Thyroid gland (tissue), 4 donors: ENCODE measurements at regions not wholly inside any gene's neighbourhood (a gene's known extent, or its start where the extent isn't known, plus 50 kb on each side); places are given as distances from the start of the nearest gene placed in this dataset.

Experiments used
- POLR2A ChIP-seq, 2 donors: fragments of 450-650 bp; IDR thresholded peaks; one replicate each; pipeline ENCODE4 v1.6.1; 2017; ENCODE audit warnings: antibody characterized with exemption in 2 of 2, mild to moderate bottlenecking in 2 of 2, moderate library complexity in 1 of 2
- TF ChIP-seq, protein P1 (sequence below), 6 experiments: fragments of 200-600 bp in 3 of 6; fragments of 450-650 bp in 3 of 6; sonication (generic) in 3 of 6; IDR thresholded peaks; one replicate each; pipeline ENCODE4 v1.5.1; 2016 to 2019; ENCODE audit warnings: antibody characterized with exemption in 6 of 6, mild to moderate bottlenecking in 2 of 6, inconsistent platforms in 1 of 6, moderate library complexity in 1 of 6

- TF ChIP-seq, protein P1, sequence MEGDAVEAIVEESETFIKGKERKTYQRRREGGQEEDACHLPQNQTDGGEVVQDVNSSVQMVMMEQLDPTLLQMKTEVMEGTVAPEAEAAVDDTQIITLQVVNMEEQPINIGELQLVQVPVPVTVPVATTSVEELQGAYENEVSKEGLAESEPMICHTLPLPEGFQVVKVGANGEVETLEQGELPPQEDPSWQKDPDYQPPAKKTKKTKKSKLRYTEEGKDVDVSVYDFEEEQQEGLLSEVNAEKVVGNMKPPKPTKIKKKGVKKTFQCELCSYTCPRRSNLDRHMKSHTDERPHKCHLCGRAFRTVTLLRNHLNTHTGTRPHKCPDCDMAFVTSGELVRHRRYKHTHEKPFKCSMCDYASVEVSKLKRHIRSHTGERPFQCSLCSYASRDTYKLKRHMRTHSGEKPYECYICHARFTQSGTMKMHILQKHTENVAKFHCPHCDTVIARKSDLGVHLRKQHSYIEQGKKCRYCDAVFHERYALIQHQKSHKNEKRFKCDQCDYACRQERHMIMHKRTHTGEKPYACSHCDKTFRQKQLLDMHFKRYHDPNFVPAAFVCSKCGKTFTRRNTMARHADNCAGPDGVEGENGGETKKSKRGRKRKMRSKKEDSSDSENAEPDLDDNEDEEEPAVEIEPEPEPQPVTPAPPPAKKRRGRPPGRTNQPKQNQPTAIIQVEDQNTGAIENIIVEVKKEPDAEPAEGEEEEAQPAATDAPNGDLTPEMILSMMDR (IDR thresholded peaks at IDR 0.05): no peak
- TF ChIP-seq POLR2A (IDR thresholded peaks at IDR 0.05): no peak
Observed at GRCh38 chrX:27086237-27086636, 376.9 kb downstream of the PPP4R3C start.
